Stimulated activated CD8-positive, alpha-beta memory T cell treated with anti-CD3 and anti-CD28 coated beads, Interleukin-4, amount 100 ng/mL, for 48 hours (primary cell): ENCODE measurements at regions not wholly inside any gene's neighbourhood (a gene's known extent, or its start where the extent isn't known, plus 50 kb on each side); places are given as distances from the start of the nearest gene placed in this dataset.

Experiments used
- DNase-seq: peaks from one replicate; pipeline ENCODE4 v3.0.0-alpha.2; 2020

DNA sequence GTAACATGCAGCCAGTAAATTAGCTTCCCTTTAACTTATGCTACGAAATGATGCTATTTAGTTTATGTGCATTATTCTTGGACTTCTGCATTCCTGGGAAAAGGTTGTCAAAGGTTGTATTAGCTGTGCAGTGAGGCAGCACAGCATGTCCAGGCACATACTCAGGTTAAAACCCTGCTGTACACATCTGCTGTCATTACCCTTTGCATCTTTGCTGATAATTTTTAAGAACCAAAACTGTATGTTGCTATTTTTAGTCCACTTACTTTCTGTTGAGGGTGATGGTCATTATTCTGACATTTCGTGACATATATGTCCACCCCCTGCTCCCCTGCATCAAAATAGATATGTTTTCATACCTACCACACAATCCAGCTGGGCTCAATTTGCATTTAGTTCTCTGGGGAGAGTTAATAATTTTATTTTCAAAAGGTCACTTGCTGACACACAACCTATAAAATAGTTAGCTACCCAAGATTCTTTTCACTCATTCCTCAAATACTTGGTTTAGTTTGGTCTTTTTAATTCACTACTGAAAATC lies 142.5 kb upstream of the SPACA1 start:
- no peak for DNase-seq

GRCh38 chr6:87904011-87904410 lies 143.6 kb upstream of the SPACA1 start:
- DNase-seq, result no peak

DNA sequence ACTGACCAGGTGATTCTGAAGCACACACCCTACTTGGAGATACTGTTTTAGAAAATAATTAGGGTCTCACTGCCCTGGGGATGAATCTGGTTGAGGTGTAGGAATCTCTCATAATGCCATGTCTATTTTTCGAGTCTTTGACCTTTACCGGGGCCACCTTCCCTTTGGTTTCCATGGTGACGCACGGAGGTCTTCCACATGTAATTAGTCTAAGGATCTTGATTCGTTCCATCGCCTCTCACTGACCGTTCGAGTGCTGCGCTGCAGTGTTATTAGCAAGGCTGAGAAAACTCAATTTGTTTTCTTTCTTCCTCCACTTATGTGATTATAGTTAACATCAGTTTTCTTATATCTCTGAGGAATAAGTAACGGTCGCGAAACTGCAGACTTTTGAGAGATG lies 144.3 kb upstream of the SPACA1 start:
- DNase-seq, result no peak

DNA sequence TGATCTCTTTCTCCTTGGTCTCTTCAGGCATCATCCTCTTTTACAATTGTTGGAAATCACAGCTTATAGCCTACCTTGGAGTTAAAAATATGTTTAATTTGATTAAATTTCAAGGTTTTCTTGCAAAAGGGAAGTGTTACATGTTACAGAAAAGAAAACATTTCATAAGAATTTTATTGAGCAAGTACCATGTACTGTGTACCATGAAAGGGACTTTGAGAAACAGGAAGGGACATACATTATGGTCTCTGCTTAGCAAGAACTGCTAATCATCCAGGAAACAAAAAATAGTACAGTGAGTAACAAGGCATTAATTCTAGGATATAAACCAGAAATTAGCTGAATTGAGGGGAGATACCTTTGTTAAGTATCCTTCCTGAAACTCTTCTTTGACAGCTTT lies 145.3 kb upstream of the SPACA1 start:
- DNase-seq, result no peak

DNA sequence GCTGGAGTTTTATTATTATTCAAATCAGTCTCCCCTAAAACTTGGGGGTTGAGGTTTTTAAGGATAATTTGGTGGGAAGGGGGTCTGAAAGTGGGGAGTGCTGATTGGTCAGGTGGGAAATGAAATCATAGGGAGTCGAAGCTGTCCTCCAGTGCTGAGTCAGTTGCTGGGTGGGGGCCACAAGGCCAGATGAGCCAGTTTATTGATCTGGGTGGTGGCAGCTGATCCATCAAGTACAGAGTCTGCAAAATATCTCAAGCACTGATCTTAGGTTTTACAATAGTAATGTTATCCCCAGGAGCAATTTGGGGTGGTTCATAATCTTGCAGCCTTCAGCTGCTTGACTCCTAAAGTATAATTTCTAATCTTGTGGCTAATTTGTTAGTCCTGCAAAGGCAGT lies 146.0 kb upstream of the SPACA1 start:
- no peak for DNase-seq

DNA sequence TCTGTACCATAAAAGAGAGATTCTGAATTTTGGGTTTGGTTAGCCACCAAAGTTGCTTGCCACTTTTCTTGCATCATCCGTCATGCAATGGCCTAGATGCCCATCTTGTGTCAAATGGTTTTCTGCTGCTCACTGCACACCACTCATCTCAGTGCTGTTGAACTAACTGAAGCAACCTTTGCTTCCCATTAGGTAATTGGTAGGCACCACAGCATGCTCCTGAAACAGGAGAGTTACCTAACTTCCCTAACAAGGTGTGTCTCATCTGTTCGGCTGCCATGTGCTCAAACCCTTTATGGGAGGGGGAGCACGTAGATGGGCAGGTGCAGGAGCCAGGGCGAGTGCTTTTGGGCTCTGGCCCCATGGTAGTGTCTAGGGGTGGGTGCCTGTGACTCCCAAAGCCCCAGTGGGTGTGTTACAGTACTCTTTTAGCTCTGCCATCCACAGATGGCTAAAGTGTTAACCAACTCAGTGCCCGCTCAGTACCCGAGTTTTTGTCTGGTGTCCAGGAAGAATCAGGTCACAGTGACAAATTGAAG lies 147.4 kb upstream of the SPACA1 start:
- DNase-seq, result no peak

- no peak for DNase-seq
These were observed 148.0 kb upstream of the SPACA1 start for GRCh38 chr6:87899499-87900147.

DNA sequence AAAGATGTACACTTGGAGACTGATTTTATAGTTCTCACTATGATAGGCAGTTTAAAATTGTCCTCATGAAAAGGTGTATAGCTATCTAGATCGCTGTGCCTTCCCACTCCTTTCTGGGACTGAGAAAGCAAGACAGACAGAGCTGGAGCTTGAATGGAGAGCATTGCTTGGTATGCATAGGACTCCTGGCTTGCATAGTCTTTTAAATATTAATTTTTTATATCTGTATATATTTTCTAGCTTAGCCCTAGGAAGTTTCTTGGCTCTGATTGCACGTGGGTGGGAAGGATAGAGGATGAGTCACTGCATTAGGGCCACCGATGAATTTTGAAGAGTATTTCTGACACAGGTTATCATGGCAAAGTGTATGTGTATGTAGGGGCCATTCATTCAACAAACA lies 150.0 kb upstream of the SPACA1 start:
- no peak for DNase-seq

GRCh38 chr6:87897013-87897412 lies 150.6 kb upstream of the SPACA1 start:
- DNase-seq, result no peak

- no peak for DNase-seq
These were observed 160.4 kb upstream of the SPACA1 start for GRCh38 chr6:87887266-87887665.

DNA sequence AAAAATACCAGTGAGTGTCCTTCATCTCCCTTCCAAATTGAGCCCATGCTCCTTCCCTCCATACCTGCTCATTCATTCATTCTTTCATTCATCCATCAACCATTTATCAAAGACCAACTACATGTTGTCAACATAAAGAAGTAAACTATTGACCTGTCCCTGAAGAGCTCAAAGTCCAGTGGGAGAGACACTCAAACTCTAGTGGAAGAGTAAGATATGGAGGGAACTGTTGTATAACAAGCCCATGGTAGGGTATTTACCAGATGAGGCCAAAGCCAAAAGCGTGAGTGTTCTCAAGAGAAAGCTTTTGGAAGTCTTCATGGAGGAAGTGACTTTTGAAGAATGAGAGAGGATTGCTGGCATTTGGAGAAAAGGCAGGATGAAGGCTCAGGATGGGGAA lies 163.4 kb upstream of the SPACA1 start:
- DNase-seq, result no peak

DNA sequence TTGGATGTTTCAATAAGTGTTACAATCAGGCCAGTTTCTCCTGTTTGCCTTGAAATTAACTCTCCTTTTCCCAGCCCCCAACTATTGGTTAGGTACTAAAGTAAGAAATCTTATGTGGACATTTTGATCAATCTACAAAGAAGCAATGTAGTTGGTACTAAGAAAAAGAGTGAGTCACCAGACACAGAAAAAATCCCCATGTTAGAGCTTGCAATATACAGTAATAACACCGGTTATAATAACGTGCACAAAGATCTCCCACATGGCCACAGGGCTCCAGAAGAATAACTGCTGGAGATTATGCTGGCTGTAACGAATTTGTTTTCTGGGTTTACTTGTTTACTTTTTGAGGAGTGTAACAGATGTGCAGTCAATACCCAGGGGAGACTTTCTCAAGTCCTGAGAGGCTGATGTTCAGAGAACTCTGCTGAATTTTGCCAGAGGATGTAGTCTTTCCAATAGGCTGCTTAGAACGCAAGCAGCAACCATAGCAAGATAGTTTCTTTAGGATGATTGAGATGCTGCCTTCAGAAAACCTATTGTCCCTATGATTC lies 166.2 kb upstream of the SPACA1 start:
- DNase-seq, result no peak

GRCh38 chr6:87879132-87879861 lies 168.3 kb upstream of the SPACA1 start:
- no peak for DNase-seq

GRCh38 chr6:87875781-87876180 lies 171.9 kb upstream of the SPACA1 start:
- no peak for DNase-seq

- DNase-seq, result no peak
These were observed 171.5 kb upstream of the AKIRIN2 start for GRCh38 chr6:87873556-87873955.

DNA sequence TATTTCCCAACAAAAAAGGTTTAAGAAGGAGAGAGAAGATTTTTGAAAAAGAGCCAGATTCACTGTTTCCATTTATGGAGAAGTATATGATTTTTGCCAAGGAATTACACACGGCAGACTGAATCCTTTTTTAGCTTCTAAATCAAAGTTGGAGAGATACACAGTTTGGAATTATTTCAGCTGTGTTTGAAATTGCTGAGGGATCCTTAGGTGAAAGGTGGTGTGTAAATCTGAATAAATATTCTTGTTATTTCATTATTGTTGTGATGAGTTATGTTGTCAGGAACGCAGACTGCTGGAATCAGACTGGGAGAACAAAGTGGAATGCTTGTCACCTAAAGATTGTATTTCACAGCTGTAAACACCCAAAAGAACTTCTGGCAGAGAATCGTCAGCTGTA lies 168.5 kb upstream of the AKIRIN2 start:
- no peak for DNase-seq

DNA sequence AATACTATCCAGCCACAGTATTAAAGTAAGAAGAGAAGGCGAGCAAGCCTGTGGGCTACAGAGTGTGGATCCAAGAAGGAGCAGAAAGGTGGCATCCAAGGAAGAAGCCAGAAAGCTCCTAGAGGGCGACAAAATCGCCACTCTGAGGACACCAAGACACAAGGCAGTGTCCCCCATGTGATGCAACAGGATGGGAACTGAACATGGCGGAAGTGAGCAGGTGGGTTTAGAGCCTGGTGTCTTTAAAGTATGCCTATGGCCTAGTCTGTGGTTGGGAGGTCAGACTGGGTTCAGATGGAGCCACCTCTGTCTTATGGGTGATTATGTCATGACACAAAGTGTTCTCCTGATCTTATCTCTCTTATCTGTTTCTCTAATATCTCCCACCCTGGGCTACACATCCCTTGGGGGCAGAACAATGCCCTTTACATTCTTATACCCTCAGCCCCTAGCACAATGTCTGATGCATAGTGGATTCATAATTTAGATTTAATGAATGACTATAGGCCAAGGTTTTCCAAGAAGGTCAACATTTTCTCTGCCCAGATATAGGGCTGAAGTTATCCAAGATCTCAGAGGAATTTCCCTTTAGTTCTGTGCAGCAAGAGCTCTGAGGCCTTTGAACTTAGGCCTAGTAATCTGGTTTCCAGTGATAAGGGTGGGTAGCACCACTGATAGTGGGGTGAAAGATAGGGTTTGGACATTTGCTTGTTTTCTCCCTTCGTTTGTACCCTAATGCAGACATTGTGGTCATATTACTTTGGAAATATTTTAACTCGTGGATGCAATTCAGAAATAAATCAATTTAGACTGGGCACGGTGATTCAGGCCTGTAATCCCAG lies 167.3 kb upstream of the AKIRIN2 start:
- no peak for DNase-seq

GRCh38 chr6:87860902-87861301 lies 158.9 kb upstream of the AKIRIN2 start:
- no peak for DNase-seq

- DNase-seq, result no peak
These were observed 156.4 kb upstream of the AKIRIN2 start for GRCh38 chr6:87858440-87858839.

GRCh38 chr6:87851674-87852299 lies 149.8 kb upstream of the AKIRIN2 start:
- no peak for DNase-seq

DNA sequence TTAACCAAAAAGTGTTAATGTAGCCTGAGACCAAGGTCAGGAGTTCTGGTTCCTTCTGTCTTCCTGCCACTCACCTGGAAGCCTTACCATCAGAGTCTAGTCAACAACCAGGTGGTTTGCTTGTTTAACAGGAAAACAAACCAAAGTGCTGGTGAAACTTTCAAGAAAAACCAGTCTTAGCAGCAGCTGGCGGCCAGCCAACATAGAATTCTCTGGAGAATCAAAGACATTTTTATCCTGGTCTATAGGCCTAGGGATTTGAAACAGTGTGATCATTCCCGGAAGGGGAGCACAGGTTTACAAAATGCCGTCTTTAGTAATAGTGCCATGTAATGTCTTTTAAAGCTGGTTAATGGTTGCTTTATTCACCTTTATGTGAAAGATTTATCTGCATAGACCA lies 146.6 kb upstream of the AKIRIN2 start:
- DNase-seq, result no peak

GRCh38 chr6:87847830-87848210 lies 145.8 kb upstream of the AKIRIN2 start:
- no peak for DNase-seq
